ENCODE measurements at regions not wholly inside any gene's neighbourhood (a gene's known extent, or its start where the extent isn't known, plus 50 kb on each side); places are given as distances from the start of the nearest gene placed in this dataset.

- WGBS, 5 donors, result 85 to 96% (median 93%) methylated on average over 3 of the region's 3 CpGs
- Histone ChIP-seq H3K9me3 (no peaks in the 10 kb centered on the region), H3K36me3 (no peaks in the 10 kb centered on the region), H3K4me3 (no peak overlapping the region), H3K27ac (no peak overlapping the region), H3K27me3 (no peaks in the 10 kb centered on the region), H3K4me1 (no peaks in the 10 kb centered on the region)
- TF ChIP-seq POLR2A (IDR thresholded peaks at IDR 0.05) (no peak), EP300 (IDR thresholded peaks at IDR 0.05) (no peak), POLR2AphosphoS5 (IDR thresholded peaks at IDR 0.05) (no peak), CTCF (IDR thresholded peaks at IDR 0.05) (no peak)
- intact Hi-C loops (cut with DNase I; ENCODE audit: low total_unique reads), result no loop called here
- no peak for DNase-seq
These were observed 339.8 kb downstream of the HTR1B start for GRCh38 chr6:77123527-77123926.

- Histone ChIP-seq H3K27me3 (no peaks in the 10 kb centered on the region), H3K9me3 (no peaks in the 10 kb centered on the region), H3K4me3 (no peak overlapping the region), H3K27ac (no peak overlapping the region), H3K36me3 (no peaks in the 10 kb centered on the region), H3K4me1 (peaks cover 0 to 11% (median 0%) of the 10 kb centered on the region in 4 donors)
- WGBS, 5 donors, result 74 to 86% (median 82%) methylated on average over 4 of the region's 4 CpGs
- intact Hi-C loops (cut with DNase I; ENCODE audit: low total_unique reads), result no loop called here
- TF ChIP-seq POLR2A (IDR thresholded peaks at IDR 0.05), result no peak
- TF ChIP-seq POLR2AphosphoS5 (IDR thresholded peaks at IDR 0.05), result no peak
- no peak for TF ChIP-seq EP300 (IDR thresholded peaks at IDR 0.05)
- TF ChIP-seq CTCF (IDR thresholded peaks at IDR 0.05), result no peak
- DNase-seq, result no peak
These were observed 356.3 kb downstream of the HTR1B start for GRCh38 chr6:77106992-77107391.

GRCh38 chr6:77105091-77105490 lies 358.2 kb downstream of the HTR1B start:
- Histone ChIP-seq H3K4me3 (no peak overlapping the region), H3K36me3 (no peaks in the 10 kb centered on the region), H3K27ac (no peak overlapping the region), H3K9me3 (no peaks in the 10 kb centered on the region), H3K27me3 (no peaks in the 10 kb centered on the region), H3K4me1 (peaks cover 0 to 11% (median 0%) of the 10 kb centered on the region in 4 donors)
- TF ChIP-seq POLR2A (IDR thresholded peaks at IDR 0.05), result no peak
- no peak for TF ChIP-seq CTCF (IDR thresholded peaks at IDR 0.05)
- TF ChIP-seq EP300 (IDR thresholded peaks at IDR 0.05), result no peak
- TF ChIP-seq POLR2AphosphoS5 (IDR thresholded peaks at IDR 0.05), result no peak
- 22 to 51% (median 31%) methylated on average over 2 of the region's 2 CpGs for WGBS, 5 donors
- no peak for DNase-seq
- intact Hi-C loops (cut with DNase I; ENCODE audit: low total_unique reads), result no loop called here

GRCh38 chr6:77097940-77098339 lies 365.4 kb downstream of the HTR1B start:
- DNase-seq, result no peak
- Histone ChIP-seq H3K27ac (no peak overlapping the region), H3K36me3 (no peaks in the 10 kb centered on the region), H3K4me1 (no peaks in the 10 kb centered on the region), H3K9me3 (no peaks in the 10 kb centered on the region), H3K27me3 (no peaks in the 10 kb centered on the region), H3K4me3 (no peak overlapping the region)
- WGBS, 5 donors, result 31 to 58% (median 50%) methylated on average over 2 of the region's 2 CpGs
- intact Hi-C loops (cut with DNase I; ENCODE audit: low total_unique reads), result no loop called here
- TF ChIP-seq POLR2AphosphoS5 (IDR thresholded peaks at IDR 0.05) (no peak), CTCF (IDR thresholded peaks at IDR 0.05) (no peak), EP300 (IDR thresholded peaks at IDR 0.05) (no peak), POLR2A (IDR thresholded peaks at IDR 0.05) (no peak)
